GM19351 (cell line): ENCODE measurements at regions not wholly inside any gene's neighbourhood (a gene's known extent, or its start where the extent isn't known, plus 50 kb on each side); places are given as distances from the start of the nearest gene placed in this dataset.

Experiments
- ATAC-seq: cut with Tn5 transposase; IDR thresholded peaks from one replicate; pipeline ENCODE4 v1.9.1; 2021; ENCODE audit warnings: mild to moderate bottlenecking, moderate library complexity; ENCODE audit not compliant: unreplicated experiment

GRCh38 chr5:68476854-68477253, 261.3 kb downstream of the PIK3R1 start:
- ATAC-seq: no peak

GRCh38 chr5:68478301-68479095, 262.9 kb downstream of the PIK3R1 start:
- ATAC-seq: no peak

GRCh38 chr5:68479524-68479923, 264.0 kb downstream of the PIK3R1 start:
- ATAC-seq: no peak

GRCh38 chr5:68480335-68480940, 264.9 kb downstream of the PIK3R1 start:
- no peak for ATAC-seq

GRCh38 chr5:68482199-68482598, 266.6 kb downstream of the PIK3R1 start:
- ATAC-seq: no peak

GRCh38 chr5:68484307-68485068, 268.9 kb downstream of the PIK3R1 start:
- ATAC-seq: no peak

- ATAC-seq: no peak
Measured at GRCh38 chr5:68489556-68489955, 274.0 kb downstream of the PIK3R1 start.

GRCh38 chr5:68490406-68490805, 274.9 kb downstream of the PIK3R1 start:
- no peak for ATAC-seq

GRCh38 chr5:68494771-68495170, 279.2 kb downstream of the PIK3R1 start:
- no peak for ATAC-seq

- ATAC-seq: no peak
Measured at GRCh38 chr5:68499987-68500386, 284.4 kb downstream of the PIK3R1 start.

- no peak for ATAC-seq
Measured at GRCh38 chr5:68500813-68501212, 285.3 kb downstream of the PIK3R1 start.

GRCh38 chr5:68502531-68502930, 287.0 kb downstream of the PIK3R1 start:
- no peak for ATAC-seq

GRCh38 chr5:68504306-68504705, 288.8 kb downstream of the PIK3R1 start:
- no peak for ATAC-seq

GRCh38 chr5:68505917-68506860, 290.6 kb downstream of the PIK3R1 start:
- ATAC-seq: no peak

GRCh38 chr5:68515514-68515913, 300.0 kb downstream of the PIK3R1 start:
- ATAC-seq: no peak

GRCh38 chr5:68518286-68518685, 302.7 kb downstream of the PIK3R1 start:
- no peak for ATAC-seq

GRCh38 chr5:68519143-68519542, 303.6 kb downstream of the PIK3R1 start:
- ATAC-seq: no peak

- ATAC-seq: no peak
Measured at GRCh38 chr5:68521776-68522175, 306.2 kb downstream of the PIK3R1 start.

- no peak for ATAC-seq
Measured at GRCh38 chr5:68522863-68523262, 307.3 kb downstream of the PIK3R1 start.

- ATAC-seq: no peak
Measured at GRCh38 chr5:68528821-68529273, 313.3 kb downstream of the PIK3R1 start.

GRCh38 chr5:68529581-68529980, 314.0 kb downstream of the PIK3R1 start:
- no peak for ATAC-seq
